ENCODE measurements at regions not wholly inside any gene's neighbourhood (a gene's known extent, or its start where the extent isn't known, plus 50 kb on each side); places are given as distances from the start of the nearest gene placed in this dataset.
"Not testable (repeated sequence)": the region's sequence is repeated elsewhere in the genome, so short reads cannot be mapped to it uniquely, and the experiment has no call there.

DNA sequence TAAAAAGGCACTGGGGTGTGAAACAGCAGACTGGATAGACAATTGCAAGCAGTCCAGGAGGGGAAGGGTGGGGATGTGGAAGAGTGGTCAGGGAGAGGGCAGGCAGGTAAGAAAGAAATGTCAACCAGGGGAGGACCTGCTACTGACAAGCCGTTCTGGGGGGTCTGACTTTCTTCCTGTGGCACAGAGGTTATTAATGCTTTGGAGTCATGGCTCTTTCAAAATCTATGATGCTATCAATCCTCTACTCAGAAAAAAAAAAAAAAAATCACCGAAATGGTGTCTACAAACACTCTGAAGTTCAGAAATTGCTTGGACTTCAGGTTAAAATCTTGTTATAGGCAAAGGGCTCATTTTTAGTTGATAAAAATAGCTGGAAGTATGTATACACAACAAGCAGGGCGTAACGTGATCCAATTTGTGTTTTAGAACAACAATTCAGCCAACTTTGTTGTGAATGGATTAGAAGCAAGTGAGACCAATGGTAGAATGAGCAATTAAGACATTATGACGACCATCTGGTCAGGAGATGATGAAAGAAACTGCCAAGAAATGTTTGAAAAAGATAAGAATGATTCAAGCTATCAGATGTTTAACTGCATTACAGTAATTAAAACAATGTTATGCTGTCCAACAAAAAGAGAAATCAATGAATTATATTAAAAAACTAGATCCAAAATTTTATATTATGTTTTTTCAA lies 255.2 kb downstream of the DEPDC1B start:
- no peak for DNase-seq (ENCODE audit: low spot score)

DNA sequence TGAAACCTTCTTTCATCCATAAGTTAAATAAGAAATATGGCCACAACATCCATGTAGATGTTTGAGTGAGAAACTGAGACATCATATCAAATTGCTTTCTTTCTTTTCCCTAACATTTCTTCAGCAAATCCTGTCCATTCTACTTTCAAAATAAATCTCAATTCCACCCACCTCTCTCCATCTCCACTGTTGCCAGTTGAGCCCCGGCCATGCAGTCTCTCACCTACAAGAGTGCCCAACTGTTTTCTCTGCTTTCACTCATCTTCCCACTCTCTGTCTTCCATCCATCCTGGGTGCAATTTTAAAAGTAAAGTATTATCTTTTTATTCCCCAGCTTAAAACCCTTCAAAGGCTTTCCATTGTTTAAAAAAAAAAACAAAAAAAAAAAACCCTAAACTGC lies 260.4 kb downstream of the DEPDC1B start:
- no peak for DNase-seq (ENCODE audit: low spot score)

DNA sequence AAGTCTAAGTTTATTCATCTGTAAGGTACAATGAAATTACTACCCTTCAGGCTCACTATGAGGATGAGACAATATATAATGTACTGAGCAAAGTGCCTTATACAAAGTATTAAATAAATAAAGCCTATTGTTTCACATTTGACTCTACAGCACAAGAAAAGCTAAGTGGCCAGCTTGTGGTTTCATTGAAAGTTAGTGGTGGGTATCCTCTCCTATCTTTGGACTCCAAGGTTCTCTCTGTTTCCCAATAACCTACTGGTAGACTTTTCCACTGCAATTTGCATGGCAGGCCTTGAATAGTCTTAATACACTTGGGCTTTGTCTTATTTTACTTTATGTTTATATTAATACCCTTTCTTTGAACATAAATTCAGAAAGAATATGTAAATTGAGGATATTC lies 262.7 kb downstream of the DEPDC1B start:
- DNase-seq (ENCODE audit: low spot score) = no peak

- no peak for DNase-seq (ENCODE audit: low spot score)
Observed at GRCh38 chr5:60436518-60436917, 263.4 kb downstream of the DEPDC1B start.

GRCh38 chr5:60435808-60436207 lies 264.2 kb downstream of the DEPDC1B start:
- no peak for DNase-seq (ENCODE audit: low spot score)

DNA sequence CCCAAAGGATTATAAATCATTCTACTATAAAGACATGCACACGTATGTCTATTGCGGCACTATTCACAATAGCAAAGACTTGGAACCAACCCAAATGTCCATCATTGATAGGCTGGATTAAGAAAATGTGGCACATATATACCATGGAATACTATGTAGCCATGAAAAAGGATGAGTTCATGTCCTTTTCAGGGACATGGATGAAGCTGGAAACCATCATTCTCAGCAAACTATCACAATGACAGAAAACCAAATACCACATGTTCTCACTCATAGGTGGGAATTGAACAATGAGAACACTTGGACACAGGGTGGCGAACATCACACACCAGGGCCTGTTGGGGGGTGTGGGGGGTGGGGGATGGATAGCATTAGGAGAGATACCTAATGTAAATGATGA lies 273.8 kb downstream of the DEPDC1B start:
- DNase-seq (ENCODE audit: low spot score) = not testable (repeated sequence)

GRCh38 chr5:60420773-60421172 lies 279.2 kb downstream of the DEPDC1B start:
- DNase-seq (ENCODE audit: low spot score) = not testable (repeated sequence)

DNA sequence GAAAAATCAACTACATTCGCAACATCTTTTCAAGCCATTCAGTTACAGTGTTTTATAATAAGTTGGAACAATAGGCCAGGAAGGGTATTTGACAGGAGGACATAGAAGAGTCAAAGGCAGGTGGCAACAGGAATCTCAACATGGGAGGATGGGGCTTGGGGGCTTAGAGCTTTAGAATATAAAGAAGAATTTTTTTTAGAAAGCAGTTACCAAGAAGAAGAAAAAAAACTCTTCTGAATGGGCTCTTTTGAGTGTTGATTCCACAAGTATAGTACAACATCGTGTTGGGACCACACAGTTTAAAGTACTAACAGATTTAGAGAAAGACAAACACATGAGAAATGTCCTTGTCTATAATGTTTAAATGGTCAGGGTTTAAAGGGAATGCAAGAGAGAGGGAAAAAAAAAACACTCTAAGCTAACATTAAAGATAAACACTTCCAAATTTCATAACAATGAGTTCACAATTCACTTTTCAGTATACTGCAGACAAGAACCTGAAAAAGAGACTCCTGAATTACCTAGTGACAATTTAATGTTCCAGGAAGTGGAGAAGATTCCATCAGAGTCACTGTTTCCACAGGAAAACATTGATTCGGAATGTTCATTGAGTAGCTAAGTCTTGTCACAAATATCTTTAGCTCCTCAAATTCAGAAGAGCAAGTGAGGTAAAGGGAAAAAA lies 282.3 kb downstream of the DEPDC1B start:
- DNase-seq (ENCODE audit: low spot score) = no peak

DNA sequence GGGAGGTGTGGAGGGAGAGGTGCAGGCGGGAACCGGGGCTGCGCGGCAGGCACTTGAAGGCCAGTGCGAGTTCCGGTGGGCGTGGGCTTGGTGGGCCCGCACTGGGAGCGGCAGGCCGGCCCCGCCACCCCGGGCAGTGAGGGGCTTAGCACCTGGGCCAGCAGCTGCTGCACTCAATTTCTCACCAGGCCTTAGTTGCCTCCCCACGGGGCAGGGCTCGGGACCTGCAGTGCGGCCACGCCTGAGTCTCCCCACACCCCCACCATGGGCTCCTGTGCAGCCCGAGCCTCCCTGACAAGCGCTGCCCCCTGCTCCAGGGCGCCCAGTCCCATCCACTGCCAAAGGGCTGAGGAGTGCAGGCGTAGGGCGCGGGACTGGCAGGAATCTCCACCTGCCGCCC lies 284.5 kb downstream of the DEPDC1B start:
- no peak for DNase-seq (ENCODE audit: low spot score)

- no peak for DNase-seq (ENCODE audit: low spot score)
Observed at GRCh38 chr5:60410427-60410826, 289.5 kb downstream of the DEPDC1B start.

- DNase-seq (ENCODE audit: low spot score) = no peak
Observed at GRCh38 chr5:60404171-60404570, 295.8 kb downstream of the DEPDC1B start.

GRCh38 chr5:60403343-60404006 lies 296.5 kb downstream of the DEPDC1B start:
- no peak for DNase-seq (ENCODE audit: low spot score)

DNA sequence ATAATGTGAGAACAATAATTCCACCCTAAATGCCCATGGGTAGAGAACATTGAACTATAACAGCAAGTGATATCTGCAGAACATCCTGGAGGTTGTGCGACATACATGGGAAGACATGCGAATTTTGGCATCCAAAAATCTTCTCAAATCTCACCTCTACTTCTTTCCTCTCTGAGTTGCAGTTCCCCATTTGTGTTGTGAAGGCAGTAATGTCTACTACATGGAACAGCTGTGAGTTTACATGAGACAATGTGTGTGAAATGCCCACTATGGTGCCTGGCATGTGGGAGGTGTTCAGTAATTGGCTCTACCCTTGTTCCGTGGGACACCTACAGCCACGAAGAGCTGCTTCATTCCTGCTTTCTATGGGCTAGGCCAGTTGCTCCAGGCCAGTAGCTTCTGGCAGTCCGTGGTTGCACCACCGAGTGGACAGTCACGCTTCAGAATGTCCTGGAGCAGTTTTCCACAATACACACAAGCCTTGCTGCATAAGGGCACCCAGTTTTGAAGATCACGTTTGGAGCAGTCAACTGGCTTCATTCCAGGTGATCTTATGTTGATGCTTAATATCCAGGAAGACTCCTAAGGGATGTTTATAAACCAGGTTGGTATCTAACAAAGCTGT lies 297.7 kb downstream of the DEPDC1B start:
- DNase-seq (ENCODE audit: low spot score) = no peak

- DNase-seq (ENCODE audit: low spot score) = no peak
Observed at GRCh38 chr5:60401526-60401925, 298.4 kb downstream of the DEPDC1B start.

DNA sequence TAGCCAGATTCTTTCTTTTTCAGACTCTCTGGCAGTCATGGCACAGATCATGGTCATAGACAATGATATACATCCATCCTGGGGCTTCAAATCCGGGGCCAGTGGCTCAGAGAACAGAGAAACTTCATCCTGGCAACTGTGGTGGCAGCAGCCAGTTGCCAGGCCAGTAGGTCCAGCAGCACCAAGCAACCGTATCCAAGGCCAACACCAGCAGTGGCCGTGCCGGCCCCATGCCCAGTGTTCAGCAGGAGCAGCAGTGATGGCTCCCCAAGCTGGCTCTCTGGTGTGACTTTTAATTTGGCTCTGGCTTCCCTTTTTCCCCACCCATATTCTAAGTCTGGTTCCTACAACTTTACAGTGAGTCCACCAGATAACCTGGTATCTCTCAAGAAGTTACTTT lies 300.5 kb downstream of the DEPDC1B start:
- no peak for DNase-seq (ENCODE audit: low spot score)

- no peak for DNase-seq (ENCODE audit: low spot score)
Observed at GRCh38 chr5:60395712-60396329, 304.1 kb downstream of the DEPDC1B start.

- no peak for DNase-seq (ENCODE audit: low spot score)
Observed at GRCh38 chr5:60387051-60387440, 312.9 kb downstream of the DEPDC1B start.

GRCh38 chr5:60386436-60387050 lies 313.4 kb downstream of the DEPDC1B start:
- DNase-seq (ENCODE audit: low spot score) = no peak

- peak; percentile 0 for DNase-seq (ENCODE audit: low spot score)
Observed at GRCh38 chr5:60382716-60383115, 317.2 kb downstream of the DEPDC1B start.

- no peak for DNase-seq (ENCODE audit: low spot score)
Observed at GRCh38 chr5:60379907-60380306, 320.1 kb downstream of the DEPDC1B start.

DNA sequence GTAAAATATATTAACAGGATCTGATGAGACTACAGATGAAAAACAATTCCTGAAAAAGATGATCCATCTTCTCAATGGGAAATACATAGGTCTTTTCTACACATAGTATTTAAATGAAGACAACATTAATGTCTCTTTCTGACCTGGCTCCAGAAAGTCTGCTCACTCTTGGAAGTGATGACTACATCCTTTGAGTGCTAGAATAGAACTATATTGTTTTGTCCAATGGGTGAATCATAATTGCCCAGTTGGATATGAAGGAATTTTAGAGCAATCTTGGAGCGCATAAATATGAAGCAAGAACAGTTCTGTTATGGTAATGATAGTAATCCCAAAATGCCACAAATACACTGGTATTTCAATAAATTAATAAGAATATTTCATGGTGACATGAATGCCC lies 322.1 kb downstream of the DEPDC1B start:
- DNase-seq (ENCODE audit: low spot score) = no peak

DNA sequence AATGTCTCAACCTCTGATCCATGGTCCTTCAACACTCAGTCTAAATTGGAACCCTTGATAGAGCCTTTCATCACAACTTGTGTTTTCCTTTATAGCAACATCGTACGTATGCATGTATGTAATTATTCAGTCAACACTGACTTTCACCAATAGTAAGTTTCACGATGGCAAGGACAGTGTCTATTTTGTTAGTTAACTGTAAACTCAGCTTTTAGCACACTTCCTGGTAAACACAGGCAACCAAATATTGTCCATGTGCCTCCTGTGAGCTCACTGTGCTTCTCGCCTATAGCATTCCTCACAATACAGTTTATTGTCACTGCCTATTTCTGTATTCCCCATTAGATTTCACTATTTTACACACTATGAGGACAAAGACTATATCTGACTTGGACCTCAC lies 323.1 kb downstream of the DEPDC1B start:
- DNase-seq (ENCODE audit: low spot score) = no peak

Data from activated CD4-positive, alpha-beta T cell treated with anti-CD3 and anti-CD28 coated beads, Interleukin-2, Interleukin-4, amounts not matched to agents 100 ng/mL and 50 ng/mL, durations not matched to agents 16 hours and 8 hours (primary cell).